ENCODE measurements at regions not wholly inside any gene's neighbourhood (a gene's known extent, or its start where the extent isn't known, plus 50 kb on each side); places are given as distances from the start of the nearest gene placed in this dataset.
A peak's percentile ranks its signal among the peaks of the same experiment; 100 is the strongest.

GRCh38 chr3:22239011-22239410 lies 488.0 kb upstream of the ZNF385D start:
- ATAC-seq (no peak), DNase-seq (no peak)
- Histone ChIP-seq H3K36me3 (no peaks in the 10 kb centered on the region), H3K4me1 (no peaks in the 10 kb centered on the region), H3K4me3 (no peak overlapping the region), H3K27ac (no peak overlapping the region), H3K27me3 (no peaks in the 10 kb centered on the region), H3K9me3 (no peaks in the 10 kb centered on the region)
- intact Hi-C loops (cut with DNase I) = no loop called here
- no peak for TF ChIP-seq CTCF (IDR thresholded peaks at IDR 0.05)

GRCh38 chr3:22241110-22241509 lies 490.1 kb upstream of the ZNF385D start:
- no peak overlapping the region for H3K4me3 ChIP-seq
- peak in 1 of 2 donors; percentile 5 for TF ChIP-seq CTCF (IDR thresholded peaks at IDR 0.05)
- H3K27ac ChIP-seq = no peak overlapping the region
- DNase-seq = no peak
- no peak for ATAC-seq
- H3K4me1 ChIP-seq = no peaks in the 10 kb centered on the region
- intact Hi-C loops (cut with DNase I) = no loop called here
- H3K36me3 ChIP-seq = no peaks in the 10 kb centered on the region
- H3K27me3 ChIP-seq = no peaks in the 10 kb centered on the region
- H3K9me3 ChIP-seq = no peaks in the 10 kb centered on the region

GRCh38 chr3:22244761-22245521 lies 493.9 kb upstream of the ZNF385D start:
- Histone ChIP-seq H3K27ac (no peak overlapping the region), H3K36me3 (no peaks in the 10 kb centered on the region), H3K4me3 (no peak overlapping the region), H3K9me3 (no peaks in the 10 kb centered on the region), H3K4me1 (no peaks in the 10 kb centered on the region), H3K27me3 (no peaks in the 10 kb centered on the region)
- DNase-seq = peak in 2 of 4 donors; percentile 39 to 57
- ATAC-seq = peak; percentile 44
- intact Hi-C loops (cut with DNase I) = no loop called here
- no peak for TF ChIP-seq CTCF (IDR thresholded peaks at IDR 0.05)

- ATAC-seq = no peak
- H3K27ac ChIP-seq = no peak overlapping the region
These were observed 495.0 kb upstream of the ZNF385D start for GRCh38 chr3:22245811-22246583.

More at GRCh38 chr3:22245811-22246583, 495.0 kb upstream of the ZNF385D start:
- DNase-seq = no peak
- intact Hi-C loops (cut with DNase I) = no loop called here
- TF ChIP-seq CTCF (IDR thresholded peaks at IDR 0.05) = no peak
- no peaks in the 10 kb centered on the region for H3K36me3 ChIP-seq
- H3K9me3 ChIP-seq = no peaks in the 10 kb centered on the region
- no peaks in the 10 kb centered on the region for H3K27me3 ChIP-seq
- H3K4me3 ChIP-seq = no peak overlapping the region
- no peaks in the 10 kb centered on the region for H3K4me1 ChIP-seq

Measured in left lung (tissue), 4 donors.